NCI-H128 (cell line): ENCODE measurements at regions not wholly inside any gene's neighbourhood (a gene's known extent, or its start where the extent isn't known, plus 50 kb on each side); places are given as distances from the start of the nearest gene placed in this dataset.

Experiments used
- DNase-seq: peaks from one replicate; lab custom pipeline; 2025; ENCODE audit not compliant: unreplicated experiment; lab: John Stamatoyannopoulos, UW

DNA sequence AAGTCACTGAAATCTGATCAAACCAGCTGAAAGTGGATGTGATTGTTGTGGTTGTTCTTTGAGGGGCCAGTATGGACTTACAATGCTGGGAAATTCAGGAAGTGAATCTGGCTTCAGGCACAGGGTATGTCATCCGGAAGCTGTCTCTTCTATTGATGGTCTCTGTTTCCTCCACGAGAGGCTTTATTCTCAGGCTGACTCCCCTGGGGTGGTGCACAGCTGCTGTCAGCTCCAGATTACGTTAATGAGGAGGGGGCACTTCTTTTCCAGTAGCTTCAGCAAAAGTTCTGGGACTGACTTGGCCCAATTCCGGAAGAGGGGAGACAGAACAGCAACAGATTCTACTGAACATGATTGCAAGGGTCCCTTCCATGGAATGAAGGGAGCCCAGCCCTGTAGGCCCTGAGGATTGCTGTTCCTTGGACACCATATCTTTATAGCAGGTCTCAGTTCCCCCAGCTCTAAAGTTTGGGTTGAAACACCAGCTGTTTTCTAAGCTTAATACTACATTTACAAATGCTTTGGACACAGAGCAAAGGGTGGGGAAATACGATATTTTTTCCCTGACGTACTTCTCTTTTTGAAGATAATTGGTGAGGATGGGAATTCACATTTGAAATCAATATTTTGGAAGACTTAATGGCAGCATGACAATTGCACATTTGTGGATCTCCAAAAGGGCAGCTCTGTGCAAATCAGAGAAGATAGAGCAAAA lies 400.9 kb downstream of the TSN start:
- DNase-seq, result no peak

GRCh38 chr2:122157158-122157557 lies 401.7 kb downstream of the TSN start:
- DNase-seq, result no peak

DNA sequence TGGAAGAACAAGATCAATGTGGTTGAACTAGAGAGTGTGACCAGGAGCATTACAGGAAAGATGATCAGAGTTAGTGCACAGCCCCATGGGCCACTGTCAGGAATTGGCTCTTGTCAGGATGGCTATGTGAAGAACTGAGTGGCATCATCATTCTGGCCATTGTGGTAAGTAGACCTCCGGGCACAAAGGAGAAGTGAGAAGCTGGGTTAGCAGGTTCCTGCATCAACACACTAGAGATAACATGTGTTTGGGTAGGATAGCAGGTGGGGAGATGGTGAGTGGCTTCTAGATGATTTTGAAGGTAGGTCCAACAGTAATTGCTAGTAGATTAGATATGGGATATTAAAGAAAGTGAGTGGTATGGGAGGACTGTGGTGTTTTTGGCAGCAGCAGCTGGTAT lies 408.2 kb downstream of the TSN start:
- DNase-seq, result no peak

- no peak for DNase-seq
Observed at GRCh38 chr2:122164964-122165363, 409.5 kb downstream of the TSN start.

DNA sequence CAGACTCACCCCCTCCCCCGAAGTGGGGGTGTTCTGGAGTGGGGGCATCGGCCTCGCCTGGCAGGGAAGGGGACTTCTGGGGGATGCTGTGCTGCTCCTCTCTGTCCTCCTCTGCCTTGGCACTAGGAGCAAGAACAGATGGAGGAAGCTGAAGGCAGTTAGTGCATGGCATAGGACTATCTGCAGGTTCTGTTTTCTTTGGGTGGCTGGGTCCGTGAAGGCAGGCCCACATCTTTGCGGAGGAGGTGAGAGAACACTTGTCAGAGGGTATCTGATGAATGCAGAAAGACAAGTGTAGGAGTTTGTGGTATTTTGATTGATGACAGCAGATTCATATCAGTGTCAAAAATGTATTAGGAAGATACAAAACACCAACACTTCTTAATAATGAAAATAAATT lies 411.4 kb downstream of the TSN start:
- no peak for DNase-seq

DNA sequence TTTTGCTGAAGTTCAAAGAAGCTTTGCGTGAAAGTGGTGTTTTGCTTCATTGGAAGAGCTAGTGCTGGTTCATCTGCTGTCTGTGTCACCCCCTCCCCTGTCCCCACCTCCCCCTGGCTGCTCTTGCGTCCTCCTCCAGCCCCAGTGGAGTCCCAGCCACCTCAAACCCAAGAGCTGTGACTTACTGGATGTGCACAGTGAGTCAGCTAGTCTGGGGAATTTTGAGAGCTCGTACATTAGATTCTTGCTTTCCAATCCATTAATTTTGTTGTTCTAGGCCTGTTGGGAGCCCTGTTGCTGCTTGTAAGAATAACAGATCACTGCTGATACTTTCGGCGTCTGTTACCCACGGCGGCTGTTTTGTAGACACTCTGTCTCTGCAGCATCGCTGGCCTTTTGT lies 412.1 kb downstream of the TSN start:
- no peak for DNase-seq

- DNase-seq, result no peak
Observed at GRCh38 chr2:122168799-122169198, 413.3 kb downstream of the TSN start.

- DNase-seq, result no peak
Observed at GRCh38 chr2:122172812-122173211, 417.4 kb downstream of the TSN start.

DNA sequence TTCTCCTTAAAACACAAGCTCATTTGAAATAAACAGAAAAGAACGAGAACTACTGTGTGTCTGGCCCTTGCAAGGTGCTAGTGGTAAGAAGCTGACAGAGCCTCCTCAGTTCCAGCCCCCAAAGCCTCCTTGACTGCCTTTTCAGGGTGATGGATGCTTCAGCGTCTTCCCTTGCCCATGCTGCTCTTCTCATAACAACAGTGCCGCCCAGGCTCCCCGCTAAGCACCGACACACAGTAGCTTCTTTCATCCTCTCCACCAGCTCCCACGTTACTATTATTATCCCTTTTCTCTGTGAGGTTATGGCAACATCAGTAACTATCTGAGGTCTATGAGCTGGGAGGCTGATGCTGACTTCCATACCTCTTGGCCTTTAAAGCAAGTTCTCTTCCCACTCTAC lies 418.6 kb downstream of the TSN start:
- DNase-seq, result no peak

- DNase-seq, result no peak
Observed at GRCh38 chr2:122179492-122180165, 424.2 kb downstream of the TSN start.

- no peak for DNase-seq
Observed at GRCh38 chr2:122180972-122181371, 425.5 kb downstream of the TSN start.

GRCh38 chr2:122182616-122183355 lies 427.3 kb downstream of the TSN start:
- DNase-seq, result no peak

GRCh38 chr2:122183890-122184289 lies 428.4 kb downstream of the TSN start:
- no peak for DNase-seq

GRCh38 chr2:122186761-122187222 lies 431.3 kb downstream of the TSN start:
- no peak for DNase-seq

GRCh38 chr2:122191331-122191730 lies 435.9 kb downstream of the TSN start:
- DNase-seq, result no peak

- DNase-seq, result no peak
Observed at GRCh38 chr2:122193622-122194021, 438.2 kb downstream of the TSN start.

- no peak for DNase-seq
Observed at GRCh38 chr2:122194546-122194945, 439.1 kb downstream of the TSN start.

GRCh38 chr2:122203523-122203922 lies 448.1 kb downstream of the TSN start:
- DNase-seq, result peak; percentile 17

- DNase-seq, result no peak
Observed at GRCh38 chr2:122205641-122206040, 450.2 kb downstream of the TSN start.

DNA sequence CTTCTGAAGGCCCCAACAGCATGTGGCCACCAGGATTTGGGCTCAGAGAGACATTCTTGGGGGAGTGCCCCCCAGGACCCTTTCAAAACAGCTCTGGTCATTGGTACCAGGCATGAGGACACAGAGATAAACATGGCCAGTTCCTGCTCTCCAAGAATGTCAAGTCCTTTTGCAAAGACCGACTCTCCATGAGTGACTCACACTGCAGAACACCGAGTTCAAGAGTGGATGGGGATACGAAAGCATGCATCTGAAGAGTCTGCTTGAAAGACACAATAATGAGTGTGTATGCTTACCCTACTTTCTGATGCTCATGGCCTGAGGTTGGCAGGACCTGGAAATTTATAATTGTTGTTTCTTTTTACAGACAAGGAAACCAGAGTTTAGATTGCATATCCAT lies 450.6 kb downstream of the TSN start:
- no peak for DNase-seq

DNA sequence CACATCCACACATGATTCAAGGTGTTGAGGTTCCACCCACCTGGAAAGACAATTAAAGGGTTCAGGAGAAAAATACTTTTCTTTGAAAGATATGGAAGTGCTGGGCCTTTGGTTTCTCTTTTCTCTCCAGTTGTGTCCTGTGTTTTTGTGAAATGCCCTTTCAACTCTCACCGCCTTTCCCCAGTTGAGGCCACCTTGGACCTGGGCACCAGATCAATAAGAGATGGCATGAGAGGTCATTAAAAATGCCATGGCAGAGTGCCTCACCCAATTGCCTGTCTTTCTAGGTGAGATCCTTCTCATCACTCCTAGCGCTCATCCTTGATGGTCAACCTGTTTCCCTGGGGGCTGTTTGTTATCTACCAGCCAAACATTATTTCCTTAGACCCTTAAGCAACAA lies 453.9 kb downstream of the TSN start:
- DNase-seq, result no peak

- no peak for DNase-seq
Observed at GRCh38 chr2:122210065-122210464, 454.6 kb downstream of the TSN start.
